ENCODE measurements at regions not wholly inside any gene's neighbourhood (a gene's known extent, or its start where the extent isn't known, plus 50 kb on each side); places are given as distances from the start of the nearest gene placed in this dataset.

DNA sequence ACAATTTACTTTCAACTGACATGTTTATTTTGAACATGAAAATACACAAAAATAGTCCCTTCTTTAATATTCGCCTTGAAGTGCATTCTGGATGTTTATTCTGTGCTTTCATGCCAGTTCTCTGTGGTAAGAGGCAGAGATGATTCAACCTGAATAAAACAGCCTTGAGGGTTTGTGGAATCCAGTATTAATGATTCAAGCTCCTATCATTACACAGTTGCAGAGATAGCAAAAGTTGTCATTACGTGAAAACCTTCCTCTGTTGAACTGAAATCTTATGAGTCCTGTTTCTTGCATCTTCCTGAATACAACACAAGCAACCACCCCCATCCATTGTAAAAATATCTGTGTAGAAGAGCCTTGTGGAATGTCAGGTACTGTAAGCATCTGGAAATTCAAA, 142.3 kb upstream of the HTR2A start:
- TF ChIP-seq POLR2A (IDR thresholded peaks at IDR 0.05) (no peak), POLR2AphosphoS5 (IDR thresholded peaks at IDR 0.05; ENCODE audit: insufficient read depth in 1 of 2, low read depth in 1 of 2) (no peak)
- TF ChIP-seq, protein P1, sequence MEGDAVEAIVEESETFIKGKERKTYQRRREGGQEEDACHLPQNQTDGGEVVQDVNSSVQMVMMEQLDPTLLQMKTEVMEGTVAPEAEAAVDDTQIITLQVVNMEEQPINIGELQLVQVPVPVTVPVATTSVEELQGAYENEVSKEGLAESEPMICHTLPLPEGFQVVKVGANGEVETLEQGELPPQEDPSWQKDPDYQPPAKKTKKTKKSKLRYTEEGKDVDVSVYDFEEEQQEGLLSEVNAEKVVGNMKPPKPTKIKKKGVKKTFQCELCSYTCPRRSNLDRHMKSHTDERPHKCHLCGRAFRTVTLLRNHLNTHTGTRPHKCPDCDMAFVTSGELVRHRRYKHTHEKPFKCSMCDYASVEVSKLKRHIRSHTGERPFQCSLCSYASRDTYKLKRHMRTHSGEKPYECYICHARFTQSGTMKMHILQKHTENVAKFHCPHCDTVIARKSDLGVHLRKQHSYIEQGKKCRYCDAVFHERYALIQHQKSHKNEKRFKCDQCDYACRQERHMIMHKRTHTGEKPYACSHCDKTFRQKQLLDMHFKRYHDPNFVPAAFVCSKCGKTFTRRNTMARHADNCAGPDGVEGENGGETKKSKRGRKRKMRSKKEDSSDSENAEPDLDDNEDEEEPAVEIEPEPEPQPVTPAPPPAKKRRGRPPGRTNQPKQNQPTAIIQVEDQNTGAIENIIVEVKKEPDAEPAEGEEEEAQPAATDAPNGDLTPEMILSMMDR (IDR thresholded peaks at IDR 0.05) = no peak

Data from vagina (tissue), 2 donors.